ENCODE measurements at regions not wholly inside any gene's neighbourhood (a gene's known extent, or its start where the extent isn't known, plus 50 kb on each side); places are given as distances from the start of the nearest gene placed in this dataset.

DNA sequence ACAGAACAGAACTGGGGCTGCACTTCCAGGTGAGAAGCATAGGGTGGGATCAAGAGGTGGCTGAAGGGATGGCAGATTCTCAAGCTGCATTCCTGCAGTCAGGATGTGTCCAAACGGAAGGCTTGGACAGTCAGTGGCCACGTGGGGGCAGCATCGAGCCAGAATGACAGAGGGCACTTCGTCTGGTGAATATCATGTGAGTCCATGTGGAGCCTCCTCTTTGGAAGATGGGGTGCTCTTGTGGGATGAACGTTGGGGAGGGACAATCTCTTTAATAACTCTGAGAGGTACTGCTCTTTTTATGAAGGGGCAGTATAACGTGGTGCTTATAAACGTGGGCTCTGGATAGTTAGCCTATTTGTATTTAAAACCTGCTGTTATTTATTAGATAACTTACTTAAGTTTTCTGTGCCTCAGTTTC, 154.9 kb upstream of the NAV2 start:
- TF ChIP-seq, protein P1, sequence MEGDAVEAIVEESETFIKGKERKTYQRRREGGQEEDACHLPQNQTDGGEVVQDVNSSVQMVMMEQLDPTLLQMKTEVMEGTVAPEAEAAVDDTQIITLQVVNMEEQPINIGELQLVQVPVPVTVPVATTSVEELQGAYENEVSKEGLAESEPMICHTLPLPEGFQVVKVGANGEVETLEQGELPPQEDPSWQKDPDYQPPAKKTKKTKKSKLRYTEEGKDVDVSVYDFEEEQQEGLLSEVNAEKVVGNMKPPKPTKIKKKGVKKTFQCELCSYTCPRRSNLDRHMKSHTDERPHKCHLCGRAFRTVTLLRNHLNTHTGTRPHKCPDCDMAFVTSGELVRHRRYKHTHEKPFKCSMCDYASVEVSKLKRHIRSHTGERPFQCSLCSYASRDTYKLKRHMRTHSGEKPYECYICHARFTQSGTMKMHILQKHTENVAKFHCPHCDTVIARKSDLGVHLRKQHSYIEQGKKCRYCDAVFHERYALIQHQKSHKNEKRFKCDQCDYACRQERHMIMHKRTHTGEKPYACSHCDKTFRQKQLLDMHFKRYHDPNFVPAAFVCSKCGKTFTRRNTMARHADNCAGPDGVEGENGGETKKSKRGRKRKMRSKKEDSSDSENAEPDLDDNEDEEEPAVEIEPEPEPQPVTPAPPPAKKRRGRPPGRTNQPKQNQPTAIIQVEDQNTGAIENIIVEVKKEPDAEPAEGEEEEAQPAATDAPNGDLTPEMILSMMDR (IDR thresholded peaks at IDR 0.05), result peak; percentile 67 to 86 (median 76)
- TF ChIP-seq POLR2A (IDR thresholded peaks at IDR 0.05), result no peak
